HL-60 (cell line): ENCODE measurements at regions not wholly inside any gene's neighbourhood (a gene's known extent, or its start where the extent isn't known, plus 50 kb on each side); places are given as distances from the start of the nearest gene placed in this dataset.

Experiments used
- CTCF ChIP-seq: IDR thresholded peaks from one replicate; pipeline ENCODE4 v1.5.1; 2011; ENCODE audit warnings: low read length, control low read depth, inconsistent platforms; ENCODE audit not compliant: insufficient read depth
- GABPA ChIP-seq: IDR thresholded peaks from 2 replicates; pipeline ENCODE4 v1.6.1; 2012; ENCODE audit warnings: low read depth
- POLR2AphosphoS5 ChIP-seq: IDR thresholded peaks from 2 replicates; pipeline ENCODE4 v1.6.1; 2012; ENCODE audit warnings: low read depth
- REST ChIP-seq: IDR thresholded peaks from 2 replicates; pipeline ENCODE4 v1.6.1; 2012; ENCODE audit warnings: low read depth; ENCODE audit not compliant: insufficient replicate concordance
- SPI1 ChIP-seq: IDR thresholded peaks from 2 replicates; pipeline ENCODE4 v1.6.1; 2012; ENCODE audit warnings: low read depth, mild to moderate bottlenecking, borderline replicate concordance

GRCh38 chr13:32883474-32883873 lies 132.7 kb upstream of the KL start:
- TF ChIP-seq CTCF (no peak), POLR2AphosphoS5 (no peak), REST (no peak), SPI1 (no peak), GABPA (no peak)
